ENCODE measurements at regions not wholly inside any gene's neighbourhood (a gene's known extent, or its start where the extent isn't known, plus 50 kb on each side); places are given as distances from the start of the nearest gene placed in this dataset.
A peak's percentile ranks its signal among the peaks of the same experiment; 100 is the strongest.

- Histone ChIP-seq H3K4me3 (no peak overlapping the region), H3K4me1 (peaks cover 0 to 2% of the 10 kb centered on the region in 2 donors), H3K27me3 (peaks cover 0 to 21% of the 10 kb centered on the region in 2 donors), H3K36me3 (no peaks in the 10 kb centered on the region), H3K9me3 (peaks cover 0 to 12% of the 10 kb centered on the region in 2 donors), H3K27ac (no peak overlapping the region)
- intact Hi-C loops (cut with DNase I), result no loop called here
- DNase-seq (no peak), ATAC-seq (no peak)
- TF ChIP-seq CTCF (IDR thresholded peaks at IDR 0.05), result no peak
These were observed 222.6 kb downstream of the MYLK4 start for GRCh38 chr6:2528156-2528555.

GRCh38 chr6:2526766-2527165 lies 224.0 kb downstream of the MYLK4 start:
- no peaks in the 10 kb centered on the region for H3K36me3 ChIP-seq
- peaks cover 0 to 8% of the 10 kb centered on the region in 2 donors for H3K9me3 ChIP-seq
- ATAC-seq, result no peak
- no peak for DNase-seq
- no peak overlapping the region for H3K27ac ChIP-seq
- peaks cover 0 to 16% of the 10 kb centered on the region in 2 donors for H3K4me1 ChIP-seq
- TF ChIP-seq CTCF (IDR thresholded peaks at IDR 0.05), result no peak
- H3K4me3 ChIP-seq, result no peak overlapping the region
- intact Hi-C loops (cut with DNase I), result no loop called here
- H3K27me3 ChIP-seq, result peaks cover 0 to 21% of the 10 kb centered on the region in 2 donors

GRCh38 chr6:2524090-2524489 lies 226.6 kb downstream of the MYLK4 start:
- H3K36me3 ChIP-seq, result no peaks in the 10 kb centered on the region
- DNase-seq, result no peak
- H3K9me3 ChIP-seq, result peaks cover 0 to 23% of the 10 kb centered on the region in 2 donors
- TF ChIP-seq CTCF (IDR thresholded peaks at IDR 0.05), result peak in 1 of 2 donors; percentile 37
- intact Hi-C loops (cut with DNase I), result no loop called here
- H3K4me1 ChIP-seq, result peaks cover 0 to 16% of the 10 kb centered on the region in 2 donors
- peak; percentile 17 for ATAC-seq
- H3K4me3 ChIP-seq, result no peak overlapping the region
- H3K27ac ChIP-seq, result no peak overlapping the region
- peaks cover 0 to 14% of the 10 kb centered on the region in 2 donors for H3K27me3 ChIP-seq

GRCh38 chr6:2523061-2523460 lies 227.7 kb downstream of the MYLK4 start:
- Histone ChIP-seq H3K27me3 (peaks cover 0 to 18% of the 10 kb centered on the region in 2 donors), H3K4me3 (no peak overlapping the region), H3K36me3 (no peaks in the 10 kb centered on the region), H3K4me1 (peaks cover 0 to 16% of the 10 kb centered on the region in 2 donors), H3K9me3 (peaks cover 0 to 26% of the 10 kb centered on the region in 2 donors), H3K27ac (peak overlapping the region in 1 of 2 donors; percentile 63)
- intact Hi-C loops (cut with DNase I), result no loop called here
- DNase-seq, result no peak
- TF ChIP-seq CTCF (IDR thresholded peaks at IDR 0.05), result no peak
- no peak for ATAC-seq

DNA sequence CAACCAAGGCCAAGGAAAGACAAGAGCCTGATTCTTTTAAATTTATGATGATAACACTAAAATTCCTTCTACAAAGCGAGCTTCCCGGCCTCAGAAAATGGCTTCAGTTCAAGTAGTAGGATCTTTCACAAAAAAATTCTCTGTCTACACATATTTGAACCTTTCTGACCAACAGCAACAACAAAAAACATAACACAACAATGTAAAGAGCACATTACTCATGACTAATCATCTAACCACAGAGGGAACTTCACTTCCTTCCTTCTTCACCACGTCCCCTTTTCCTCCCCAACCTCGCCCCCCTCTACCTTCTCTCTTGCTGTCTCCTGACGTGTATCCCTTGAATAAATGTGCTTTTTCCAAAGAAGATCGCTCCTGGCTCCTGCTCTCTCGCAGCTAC lies 228.2 kb downstream of the MYLK4 start:
- peaks cover 0 to 16% of the 10 kb centered on the region in 2 donors for H3K4me1 ChIP-seq
- intact Hi-C loops (cut with DNase I), result no loop called here
- DNase-seq (no peak), ATAC-seq (peak; percentile 32)
- no peak for TF ChIP-seq CTCF (IDR thresholded peaks at IDR 0.05)
- no peak overlapping the region for H3K4me3 ChIP-seq
- peak overlapping the region in 1 of 2 donors; percentile 63 for H3K27ac ChIP-seq
- H3K9me3 ChIP-seq, result peaks cover 0 to 26% of the 10 kb centered on the region in 2 donors
- H3K36me3 ChIP-seq, result no peaks in the 10 kb centered on the region
- H3K27me3 ChIP-seq, result peaks cover 0 to 14% of the 10 kb centered on the region in 2 donors

Data from left lung (tissue), 4 donors.